ENCODE measurements at regions not wholly inside any gene's neighbourhood (a gene's known extent, or its start where the extent isn't known, plus 50 kb on each side); places are given as distances from the start of the nearest gene placed in this dataset.

DNA sequence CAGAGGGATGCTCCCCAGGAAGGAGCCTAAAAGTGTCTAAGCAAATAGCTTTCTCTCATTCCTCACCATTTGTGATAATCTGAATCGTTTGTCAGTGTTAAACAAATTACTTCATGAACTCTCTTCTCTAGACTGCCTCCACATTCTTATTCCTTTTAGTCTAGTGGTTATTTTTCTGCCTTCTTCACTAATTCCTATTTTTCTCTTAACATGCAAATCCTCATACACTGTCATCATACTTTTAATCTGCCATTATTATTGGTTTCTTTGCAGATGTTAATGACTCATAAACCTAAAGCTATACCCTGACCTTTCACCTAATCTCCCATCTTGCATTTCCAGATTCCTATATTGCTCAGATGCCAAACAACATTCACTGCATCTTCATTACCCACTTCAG lies 428.9 kb downstream of the EFNA5 start:
- TF ChIP-seq, protein P1, sequence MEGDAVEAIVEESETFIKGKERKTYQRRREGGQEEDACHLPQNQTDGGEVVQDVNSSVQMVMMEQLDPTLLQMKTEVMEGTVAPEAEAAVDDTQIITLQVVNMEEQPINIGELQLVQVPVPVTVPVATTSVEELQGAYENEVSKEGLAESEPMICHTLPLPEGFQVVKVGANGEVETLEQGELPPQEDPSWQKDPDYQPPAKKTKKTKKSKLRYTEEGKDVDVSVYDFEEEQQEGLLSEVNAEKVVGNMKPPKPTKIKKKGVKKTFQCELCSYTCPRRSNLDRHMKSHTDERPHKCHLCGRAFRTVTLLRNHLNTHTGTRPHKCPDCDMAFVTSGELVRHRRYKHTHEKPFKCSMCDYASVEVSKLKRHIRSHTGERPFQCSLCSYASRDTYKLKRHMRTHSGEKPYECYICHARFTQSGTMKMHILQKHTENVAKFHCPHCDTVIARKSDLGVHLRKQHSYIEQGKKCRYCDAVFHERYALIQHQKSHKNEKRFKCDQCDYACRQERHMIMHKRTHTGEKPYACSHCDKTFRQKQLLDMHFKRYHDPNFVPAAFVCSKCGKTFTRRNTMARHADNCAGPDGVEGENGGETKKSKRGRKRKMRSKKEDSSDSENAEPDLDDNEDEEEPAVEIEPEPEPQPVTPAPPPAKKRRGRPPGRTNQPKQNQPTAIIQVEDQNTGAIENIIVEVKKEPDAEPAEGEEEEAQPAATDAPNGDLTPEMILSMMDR (conservative IDR thresholded peaks at IDR 0.05): no peak
- 0 out of 2 replicates have a peak, but pooled peaks cover 2% of the 10 kb centered on the region for H3K27me3 Mint-ChIP-seq (ENCODE audit: low read depth)
- no peak for DNase-seq
- Histone ChIP-seq H2BK12ac (ENCODE audit: insufficient read length, low read depth, low read length) (no peak overlapping the region), H4K8ac (replicated peaks; ENCODE audit: insufficient read length, low read depth, low read length) (no peak overlapping the region), H2BK5ac (ENCODE audit: insufficient read length, low read length) (no peak overlapping the region), H3K27me3 (ENCODE audit: insufficient read depth, low read length) (no peaks in the 10 kb centered on the region), H3K4ac (ENCODE audit: low read depth, low read length) (no peak overlapping the region), H2BK15ac (ENCODE audit: low read depth, low read length) (no peak overlapping the region), H3K14ac (ENCODE audit: insufficient read depth, low read length) (no peak overlapping the region), H3K9me3 (ENCODE audit: control insufficient read depth, low read depth, low read length) (no peaks in the 10 kb centered on the region), H2BK20ac (ENCODE audit: low read depth, low read length, poor library complexity, severe bottlenecking) (no peak overlapping the region), H3K56ac (ENCODE audit: insufficient read length, low read depth, low read length) (no peak overlapping the region), H3K9ac (ENCODE audit: extremely low read depth, insufficient read length, low read length) (no peak overlapping the region), H3T11ph (ENCODE audit: low read length) (no peak overlapping the region), H2AFZ (ENCODE audit: low read length) (no peak overlapping the region), H3K4me2 (ENCODE audit: insufficient read depth, insufficient read length, low read length) (no peak overlapping the region), H4K20me1 (ENCODE audit: control insufficient read depth, insufficient read depth, insufficient read length) (no peaks in the 10 kb centered on the region), H3K27ac (ENCODE audit: insufficient read length, low read depth, low read length) (no peak overlapping the region), H4K91ac (ENCODE audit: insufficient read length, low read depth, low read length) (no peak overlapping the region), H2BK120ac (ENCODE audit: low read depth, low read length, poor library complexity, severe bottlenecking) (no peak overlapping the region), H3K79me2 (ENCODE audit: insufficient read depth, low read length) (no peaks in the 10 kb centered on the region), H3K4me1 (ENCODE audit: insufficient read depth, low read length) (no peaks in the 10 kb centered on the region; the same call in 1 of the 2 replicates), H3K18ac (ENCODE audit: insufficient read length, low read depth, low read length) (no peak overlapping the region), H3K79me1 (ENCODE audit: insufficient read depth, low read depth, low read length, poor library complexity, severe bottlenecking) (no peaks in the 10 kb centered on the region), H3K23me2 (ENCODE audit: insufficient read length, low read depth, low read length, poor library complexity, severe bottlenecking) (no peaks in the 10 kb centered on the region), H4K5ac (ENCODE audit: insufficient read length, low read depth, low read length) (no peak overlapping the region), H3K23ac (ENCODE audit: insufficient read length, low read depth, low read length) (no peak overlapping the region), H2AK5ac (ENCODE audit: insufficient read length, low read length) (no peak overlapping the region)
- H3K9me3 Mint-ChIP-seq: peaks cover 0 to 3% of the 10 kb centered on the region in 2 experiments; a peak in 1 of 5 replicates
- H3K36me3 Mint-ChIP-seq (ENCODE audit: insufficient read depth in 1 of 3, low read depth in 3 of 3): peaks cover 0 to 4% (median 0%) of the 10 kb centered on the region in 3 experiments; a peak in 1 of 7 replicates
- no CpG with 5 or more reads among the region's 1 CpG for WGBS (ENCODE audit: extremely low coverage, insufficient read length, low lambda C conversion rate)
- no peak overlapping the region for H3K4me3 Mint-ChIP-seq
- peaks cover 17 to 20% of the 10 kb centered on the region in 2 experiments for H3K4me1 Mint-ChIP-seq
- H3K27ac Mint-ChIP-seq: peak overlapping the region in 1 of 3 experiments; percentile 18; a peak in 2 of 7 replicates
